HepG2 (cell line): ENCODE measurements at regions not wholly inside any gene's neighbourhood (a gene's known extent, or its start where the extent isn't known, plus 50 kb on each side); places are given as distances from the start of the nearest gene placed in this dataset.

Experiments
- ELK4 ChIP-seq: sonication (generic); formaldehyde crosslinking; IDR thresholded peaks from 2 replicates; pipeline ENCODE4 v1.9.0; 2021; ENCODE audit warnings: missing genetic modification reagents, borderline replicate concordance
- ERF ChIP-seq: IDR thresholded peaks from 2 replicates; pipeline ENCODE4 v1.6.1; 2018; ENCODE audit warnings: missing biosample characterization, missing genetic modification reagents
- ETV6 ChIP-seq: sonication (generic); formaldehyde crosslinking; conservative IDR thresholded peaks from 2 replicates; pipeline ENCODE4 v1.4.0; 2020; ENCODE audit warnings: missing genetic modification reagents
- GTF3A ChIP-seq: sonication (generic); formaldehyde crosslinking; conservative IDR thresholded peaks from 2 replicates; pipeline ENCODE4 v1.4.0; 2020; ENCODE audit warnings: mild to moderate bottlenecking, missing genetic modification reagents
- GZF1 ChIP-seq: sonication (generic); formaldehyde crosslinking; IDR thresholded peaks from 2 replicates; pipeline ENCODE4 v1.5.1; 2020; ENCODE audit warnings: mild to moderate bottlenecking, missing genetic modification reagents
- HMG20A ChIP-seq: IDR thresholded peaks from 2 replicates; pipeline ENCODE4 v1.6.1; 2016; ENCODE audit warnings: borderline replicate concordance
- KAT8 ChIP-seq: IDR thresholded peaks from 2 replicates; pipeline ENCODE4 v1.6.1; 2016; ENCODE audit warnings: missing genetic modification reagents, missing compliant biosample characterization
- MAFF ChIP-seq: IDR thresholded peaks from 2 replicates; pipeline ENCODE4 v1.6.1; 2011; ENCODE audit warnings: low read depth, low read length, improper control_type of control experiment
- NFIC ChIP-seq: IDR thresholded peaks from 2 replicates; pipeline ENCODE4 v1.6.1; 2012; ENCODE audit warnings: mild to moderate bottlenecking, low read length, inconsistent platforms
- ONECUT2 ChIP-seq: sonication (generic); formaldehyde crosslinking; IDR thresholded peaks from 2 replicates; pipeline ENCODE4 v1.4.0; 2020; ENCODE audit warnings: missing genetic modification reagents
- POGZ ChIP-seq: sonication (generic); formaldehyde crosslinking; IDR thresholded peaks from 2 replicates; pipeline ENCODE4 v1.4.0; 2020; ENCODE audit warnings: mild to moderate bottlenecking, missing genetic modification reagents
- RBAK ChIP-seq: sonication (generic); formaldehyde crosslinking; IDR thresholded peaks from 2 replicates; pipeline ENCODE4 v1.5.1; 2020; ENCODE audit warnings: mild to moderate bottlenecking, missing genetic modification reagents
- XRCC5 ChIP-seq: fragments of 200-400 bp; formaldehyde crosslinking; optimal IDR thresholded peaks from 2 replicates; pipeline ENCODE3; 2017; ENCODE audit warnings: mild to moderate bottlenecking, low read length
- ZBTB46 ChIP-seq: sonication (generic); formaldehyde crosslinking; IDR thresholded peaks from 2 replicates; pipeline ENCODE4 v1.4.0; 2020; ENCODE audit warnings: mild to moderate bottlenecking, missing genetic modification reagents, borderline replicate concordance
- ZNF101 ChIP-seq: sonication (generic); formaldehyde crosslinking; IDR thresholded peaks from 2 replicates; pipeline ENCODE4 v1.4.0; 2020; ENCODE audit warnings: mild to moderate bottlenecking, low read depth, missing genetic modification reagents, borderline replicate concordance
- TF ChIP-seq, protein P1 (sequence below), 2 experiments: sonication (generic) in 1 of 2; formaldehyde crosslinking in 1 of 2; IDR thresholded peaks; 2 replicates each; pipeline versions ENCODE4 v1.4.0 to v1.6.1; 2016 to 2020; ENCODE audit warnings: borderline replicate concordance in 1 of 2, low read depth in 1 of 2, mild to moderate bottlenecking in 1 of 2, missing genetic modification reagents in 1 of 2

DNA sequence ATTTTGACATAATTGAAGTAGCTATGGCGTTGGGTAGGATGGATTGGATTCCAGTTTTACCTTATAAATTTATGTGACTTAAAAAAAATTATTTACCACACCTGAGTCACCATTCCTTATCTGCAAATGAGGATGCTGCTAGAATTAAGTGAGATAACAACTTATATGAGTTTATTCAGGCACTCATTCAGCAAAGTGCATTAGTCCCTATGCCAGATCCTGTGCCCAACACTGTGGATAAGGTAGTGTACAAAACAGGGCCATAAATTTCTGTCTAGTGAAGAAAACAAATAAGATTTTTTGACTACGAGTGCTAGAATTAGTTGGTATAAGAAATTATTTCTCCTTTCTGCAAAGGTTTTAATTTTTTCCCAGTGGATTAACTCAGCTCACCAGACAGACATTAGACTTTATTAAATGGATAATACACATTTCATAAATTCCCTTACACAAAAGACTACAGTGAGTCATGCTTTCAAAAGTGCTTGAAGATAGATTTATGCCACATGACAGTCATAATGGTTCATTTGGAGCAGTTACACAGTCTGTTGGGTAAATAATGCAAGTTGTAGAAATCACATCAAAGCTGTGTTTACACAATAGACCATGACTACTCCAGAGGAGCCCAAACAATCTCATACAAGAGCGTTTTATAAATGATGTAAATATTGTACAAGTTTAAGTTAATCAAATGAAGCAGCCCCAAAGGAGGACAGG is 129.9 kb upstream of the TGFBR2 start (continued):
- TF ChIP-seq, protein P1, sequence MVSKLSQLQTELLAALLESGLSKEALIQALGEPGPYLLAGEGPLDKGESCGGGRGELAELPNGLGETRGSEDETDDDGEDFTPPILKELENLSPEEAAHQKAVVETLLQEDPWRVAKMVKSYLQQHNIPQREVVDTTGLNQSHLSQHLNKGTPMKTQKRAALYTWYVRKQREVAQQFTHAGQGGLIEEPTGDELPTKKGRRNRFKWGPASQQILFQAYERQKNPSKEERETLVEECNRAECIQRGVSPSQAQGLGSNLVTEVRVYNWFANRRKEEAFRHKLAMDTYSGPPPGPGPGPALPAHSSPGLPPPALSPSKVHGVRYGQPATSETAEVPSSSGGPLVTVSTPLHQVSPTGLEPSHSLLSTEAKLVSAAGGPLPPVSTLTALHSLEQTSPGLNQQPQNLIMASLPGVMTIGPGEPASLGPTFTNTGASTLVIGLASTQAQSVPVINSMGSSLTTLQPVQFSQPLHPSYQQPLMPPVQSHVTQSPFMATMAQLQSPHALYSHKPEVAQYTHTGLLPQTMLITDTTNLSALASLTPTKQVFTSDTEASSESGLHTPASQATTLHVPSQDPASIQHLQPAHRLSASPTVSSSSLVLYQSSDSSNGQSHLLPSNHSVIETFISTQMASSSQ (IDR thresholded peaks at IDR 0.05; ENCODE audit: low read depth), result no peak
- TF ChIP-seq, protein P1 (CRISPR knock-in tag; IDR thresholded peaks at IDR 0.05; ENCODE audit: borderline replicate concordance), result no peak
- TF ChIP-seq XRCC5 (no peak), ZNF101 (CRISPR knock-in tag) (no peak), KAT8 (CRISPR knock-in tag) (no peak), ETV6 (no peak), HMG20A (CRISPR knock-in tag) (peak; percentile 77; the same call in 1 of the 2 replicates), ZBTB46 (CRISPR knock-in tag) (no peak), RBAK (CRISPR knock-in tag) (no peak), NFIC (peak; percentile 53; the same call in 1 of the 2 replicates), ELK4 (CRISPR knock-in tag) (no peak), POGZ (no peak), GTF3A (no peak), MAFF (0 out of 2 replicates have a peak, but pooled peaks have one; percentile 9), ONECUT2 (no peak), GZF1 (CRISPR knock-in tag) (no peak), ERF (CRISPR knock-in tag) (no peak)
